Ishikawa (cell line): ENCODE measurements at regions not wholly inside any gene's neighbourhood (a gene's known extent, or its start where the extent isn't known, plus 50 kb on each side); places are given as distances from the start of the nearest gene placed in this dataset.

Experiments used
- CEBPB ChIP-seq: IDR thresholded peaks from 2 replicates; pipeline ENCODE4 v1.6.1; 2012
- EGR1 ChIP-seq: IDR thresholded peaks from 2 replicates; pipeline ENCODE4 v1.6.1; 2012
- EP300 ChIP-seq: IDR thresholded peaks from 2 replicates; pipeline ENCODE4 v1.6.1; 2012; ENCODE audit warnings: borderline replicate concordance
- FOXM1 ChIP-seq: IDR thresholded peaks from 2 replicates; pipeline ENCODE4 v1.6.1; 2012; ENCODE audit warnings: low read depth, borderline replicate concordance
- MAX ChIP-seq: IDR thresholded peaks from 2 replicates; pipeline ENCODE4 v1.6.1; 2012
- RAD21 ChIP-seq: IDR thresholded peaks from 2 replicates; pipeline ENCODE4 v1.6.1; 2012; ENCODE audit warnings: low read depth
- TAF1 ChIP-seq: IDR thresholded peaks from 2 replicates; pipeline ENCODE4 v1.6.1; 2012; ENCODE audit warnings: low read depth, mild to moderate bottlenecking
- TCF12 ChIP-seq: IDR thresholded peaks from 2 replicates; pipeline ENCODE4 v1.6.1; 2012; ENCODE audit warnings: low read depth
- YY1 ChIP-seq: IDR thresholded peaks from 2 replicates; pipeline ENCODE4 v1.6.1; 2012; ENCODE audit warnings: low read depth
- ZBTB7A ChIP-seq: IDR thresholded peaks from 2 replicates; pipeline ENCODE4 v1.6.1; 2012; ENCODE audit warnings: low read depth

GRCh38 chr7:46660402-46660980, 739.4 kb upstream of the IGFBP3 start:
- TF ChIP-seq EGR1 = no peak
- TF ChIP-seq MAX = no peak
- TF ChIP-seq CEBPB = no peak
- TF ChIP-seq EP300 = no peak
- no peak for TF ChIP-seq ZBTB7A
- TF ChIP-seq YY1 = no peak
- no peak for TF ChIP-seq TCF12
- TF ChIP-seq RAD21 = no peak
- no peak for TF ChIP-seq FOXM1
- TF ChIP-seq TAF1 = no peak
